CD14-positive monocyte (primary cell): ENCODE measurements at regions not wholly inside any gene's neighbourhood (a gene's known extent, or its start where the extent isn't known, plus 50 kb on each side); places are given as distances from the start of the nearest gene placed in this dataset.

ENCODE experiments used
- DNase-seq, 3 donors: peaks; one replicate each; pipeline ENCODE4 v3.0.0-alpha.2; 2011 to 2022
- H2AFZ ChIP-seq: 2 replicates; pipeline ENCODE4 v1.6.0; 2012; ENCODE audit warnings: mild to moderate bottlenecking, low read depth, low read length, inconsistent platforms; ENCODE audit not compliant: insufficient read depth, poor library complexity, severe bottlenecking
- H3K27ac ChIP-seq, 2 donors: 1 replicate in 1 of 2; 2 replicates in 1 of 2; pipeline ENCODE4 v1.5.1; 2012 to 2013; ENCODE audit warnings: low read length in 2 of 2, control low read depth in 1 of 2, inconsistent platforms in 1 of 2, low read depth in 1 of 2, mild to moderate bottlenecking in 1 of 2
- H3K27me3 ChIP-seq, 2 donors: one replicate each; pipeline versions ENCODE4 v1.6.0 to v1.6.1; 2011 to 2013; ENCODE audit warnings: low read length in 2 of 2; ENCODE audit not compliant: control insufficient read depth in 2 of 2, insufficient read depth in 2 of 2
- H3K36me3 ChIP-seq, 2 donors: replicated peaks in 1 of 2; 1 replicate in 1 of 2; 2 replicates in 1 of 2; pipeline versions ENCODE4 v1.5.1 to v1.6.1; 2012 to 2013; ENCODE audit warnings: low read length in 2 of 2, control low read depth in 1 of 2, inconsistent platforms in 1 of 2, mild to moderate bottlenecking in 1 of 2; ENCODE audit not compliant: insufficient read depth in 2 of 2, control insufficient read depth in 1 of 2
- H3K4me1 ChIP-seq, 2 donors: 1 replicate in 1 of 2; 2 replicates in 1 of 2; pipeline versions ENCODE4 v1.5.1 to v1.6.1; 2012 to 2013; ENCODE audit warnings: low read length in 2 of 2, control low read depth in 1 of 2, inconsistent platforms in 1 of 2, mild to moderate bottlenecking in 1 of 2, moderate library complexity in 1 of 2; ENCODE audit not compliant: insufficient read depth in 2 of 2, control insufficient read depth in 1 of 2
- H3K4me2 ChIP-seq: replicated peaks from 2 replicates; pipeline ENCODE3; 2012; ENCODE audit warnings: low read length, moderate library complexity, mild to moderate bottlenecking; ENCODE audit not compliant: poor library complexity, severe bottlenecking; ENCODE audit errors: extremely low read depth
- H3K4me3 ChIP-seq, 3 experiments: fragments of 200-600 bp in 1 of 3; sonication (generic) in 1 of 3; replicated peaks in 1 of 3; 1 replicate in 2 of 3; 2 replicates in 1 of 3; pipeline ENCODE4 v1.5.1; 2011 to 2013; ENCODE audit warnings: low read length in 3 of 3, mild to moderate bottlenecking in 3 of 3, control low read depth in 2 of 3, low read depth in 2 of 3, inconsistent platforms in 1 of 3, moderate library complexity in 1 of 3
- H3K79me2 ChIP-seq: 2 replicates; pipeline ENCODE4 v1.6.0; 2012; ENCODE audit warnings: mild to moderate bottlenecking, control low read depth, inconsistent platforms, low read length, moderate library complexity; ENCODE audit not compliant: insufficient read depth
- H3K9ac ChIP-seq: 2 replicates; pipeline ENCODE4 v1.6.0; 2017; ENCODE audit warnings: low read length, mild to moderate bottlenecking; ENCODE audit not compliant: insufficient read depth, poor library complexity, severe bottlenecking
- H3K9me3 ChIP-seq, 2 donors: replicated peaks in 1 of 2; 1 replicate in 1 of 2; 2 replicates in 1 of 2; pipeline versions ENCODE4 v1.5.1 to v1.6.1; 2012 to 2013; ENCODE audit warnings: low read length in 2 of 2, control low read depth in 1 of 2; ENCODE audit not compliant: control insufficient read depth in 1 of 2, insufficient read depth in 1 of 2
- H4K20me1 ChIP-seq: 2 replicates; pipeline ENCODE4 v1.6.0; 2012; ENCODE audit warnings: mild to moderate bottlenecking, low read length, control low read depth, moderate library complexity; ENCODE audit not compliant: insufficient read depth
- H3K27ac Mint-ChIP-seq, 7 donors: one replicate each; pipeline ENCODE4 v1.8.0; 2020; ENCODE audit warnings: mild to moderate bottlenecking in 7 of 7, mixed read lengths in 7 of 7, moderate library complexity in 6 of 7, inconsistent platforms in 2 of 7
- H3K27me3 Mint-ChIP-seq, 3 donors: one replicate each; pipeline ENCODE4 v1.8.0; 2021 to 2022; ENCODE audit warnings: low read depth in 3 of 3, mild to moderate bottlenecking in 3 of 3, mixed read lengths in 3 of 3, moderate library complexity in 3 of 3, inconsistent platforms in 1 of 3
- H3K36me3 Mint-ChIP-seq, 2 donors: one replicate each; pipeline ENCODE4 v1.8.0; 2020; ENCODE audit warnings: mixed read lengths in 2 of 2, inconsistent platforms in 1 of 2, mild to moderate bottlenecking in 1 of 2
- H3K4me1 Mint-ChIP-seq: one replicate; pipeline ENCODE4 v1.8.0; 2020; ENCODE audit warnings: mild to moderate bottlenecking, mixed read lengths
- H3K4me3 Mint-ChIP-seq, 2 donors: one replicate each; pipeline ENCODE4 v1.8.0; 2020; ENCODE audit warnings: mild to moderate bottlenecking in 2 of 2, mixed read lengths in 2 of 2, moderate library complexity in 1 of 2
- H3K9me3 Mint-ChIP-seq, 7 donors: one replicate each; pipeline ENCODE4 v1.8.0; 2020 to 2022; ENCODE audit warnings: mixed read lengths in 7 of 7, mild to moderate bottlenecking in 6 of 7, moderate library complexity in 6 of 7, inconsistent platforms in 2 of 7
- WGBS: methylation state at CpG from one replicate; pipeline ENCODE4 v1.1.5; 2013; ENCODE audit warnings: missing lambda C conversion rate; ENCODE audit not compliant: insufficient coverage; 5-methylcytosine and 5-hydroxymethylcytosine counted together
- intact Hi-C, 2 donors: fragments of 100-400 bp; cut with micrococcal nuclease; formaldehyde crosslinking; loops; one replicate each; pipeline versions ENCODE4 v1.15.0 to v1.15.1; 2023
- TF ChIP-seq, protein P1 (sequence below): fragments of 200-600 bp; IDR thresholded peaks from one replicate; pipeline ENCODE4 v1.8.0; 2022; ENCODE audit warnings: antibody characterized with exemption, mild to moderate bottlenecking

DNA sequence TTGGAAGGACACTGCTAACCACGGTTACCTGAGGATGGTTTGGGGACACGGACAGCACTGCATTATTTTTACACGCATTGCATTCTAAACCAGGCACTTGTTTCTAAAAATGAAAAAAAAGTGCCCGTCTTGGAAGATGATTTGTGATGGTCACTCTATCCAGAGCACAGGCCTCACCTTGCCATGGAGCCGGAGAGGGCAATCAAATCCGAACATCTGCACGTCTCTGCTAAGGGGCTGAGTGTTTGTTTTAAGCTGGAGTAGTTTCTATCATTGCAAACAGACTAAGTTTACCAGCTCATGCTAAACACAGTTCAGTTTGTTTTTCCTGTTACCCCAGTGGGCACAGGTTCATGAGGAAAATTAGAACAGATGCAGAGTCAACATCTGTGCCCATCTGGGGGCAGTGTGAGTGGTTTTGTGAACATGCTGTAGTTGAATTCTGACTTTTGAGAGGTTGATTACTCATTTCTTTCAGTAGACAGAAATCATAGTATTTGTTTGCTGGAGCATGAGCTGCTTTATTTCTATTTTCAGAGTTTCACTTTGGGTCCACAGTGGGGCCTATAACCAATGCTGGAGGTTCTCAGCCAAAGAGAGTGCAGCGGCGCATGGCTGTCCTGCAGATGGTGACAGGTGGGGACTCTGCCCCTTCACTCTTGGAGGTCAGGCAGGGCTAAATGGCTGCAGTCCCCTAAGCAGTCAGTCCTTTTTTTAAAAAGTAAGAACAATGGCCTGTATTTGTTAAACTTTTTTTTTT lies 65.4 kb upstream of the ENPP6 start:
- Histone ChIP-seq H3K4me2 (no peak overlapping the region), H2AFZ (no peak overlapping the region), H3K4me1 (peaks cover 16 to 17% of the 10 kb centered on the region in 2 donors), H3K9me3 (no peaks in the 10 kb centered on the region), H3K4me3 (no peak overlapping the region), H3K27ac (no peak overlapping the region), H4K20me1 (no peaks in the 10 kb centered on the region), H3K9ac (no peak overlapping the region), H3K79me2 (no peaks in the 10 kb centered on the region), H3K27me3 (no peaks in the 10 kb centered on the region), H3K36me3 (no peaks in the 10 kb centered on the region)
- TF ChIP-seq, protein P1, sequence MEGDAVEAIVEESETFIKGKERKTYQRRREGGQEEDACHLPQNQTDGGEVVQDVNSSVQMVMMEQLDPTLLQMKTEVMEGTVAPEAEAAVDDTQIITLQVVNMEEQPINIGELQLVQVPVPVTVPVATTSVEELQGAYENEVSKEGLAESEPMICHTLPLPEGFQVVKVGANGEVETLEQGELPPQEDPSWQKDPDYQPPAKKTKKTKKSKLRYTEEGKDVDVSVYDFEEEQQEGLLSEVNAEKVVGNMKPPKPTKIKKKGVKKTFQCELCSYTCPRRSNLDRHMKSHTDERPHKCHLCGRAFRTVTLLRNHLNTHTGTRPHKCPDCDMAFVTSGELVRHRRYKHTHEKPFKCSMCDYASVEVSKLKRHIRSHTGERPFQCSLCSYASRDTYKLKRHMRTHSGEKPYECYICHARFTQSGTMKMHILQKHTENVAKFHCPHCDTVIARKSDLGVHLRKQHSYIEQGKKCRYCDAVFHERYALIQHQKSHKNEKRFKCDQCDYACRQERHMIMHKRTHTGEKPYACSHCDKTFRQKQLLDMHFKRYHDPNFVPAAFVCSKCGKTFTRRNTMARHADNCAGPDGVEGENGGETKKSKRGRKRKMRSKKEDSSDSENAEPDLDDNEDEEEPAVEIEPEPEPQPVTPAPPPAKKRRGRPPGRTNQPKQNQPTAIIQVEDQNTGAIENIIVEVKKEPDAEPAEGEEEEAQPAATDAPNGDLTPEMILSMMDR: no peak
- Mint-ChIP-seq H3K27me3 (no peaks in the 10 kb centered on the region), H3K4me3 (no peak overlapping the region), H3K4me1 (peaks cover 34% of the 10 kb centered on the region), H3K9me3 (peaks cover 0 to 3% (median 0%) of the 10 kb centered on the region in 7 donors), H3K36me3 (no peaks in the 10 kb centered on the region), H3K27ac (no peak overlapping the region)
- WGBS: 96% methylated on average over 5 of the region's 9 CpGs
- no peak for DNase-seq
- intact Hi-C loops: no loop called here

- H3K9me3 ChIP-seq: peaks cover 3 to 5% of the 10 kb centered on the region in 2 donors
- intact Hi-C loops: no loop called here
- no peak overlapping the region for H3K27ac ChIP-seq
- no peak overlapping the region for H2AFZ ChIP-seq
- no peak overlapping the region for H3K4me2 ChIP-seq
- DNase-seq: no peak
- H3K27me3 Mint-ChIP-seq: no peaks in the 10 kb centered on the region
- H3K4me3 ChIP-seq: no peak overlapping the region
- H3K27ac Mint-ChIP-seq: peak overlapping the region in 1 of 7 donors; percentile 30
- 63% methylated on average over 8 of the region's 8 CpGs for WGBS
- H3K4me3 Mint-ChIP-seq: no peak overlapping the region
- H3K36me3 Mint-ChIP-seq: no peaks in the 10 kb centered on the region
- H3K9ac ChIP-seq: no peak overlapping the region
- no peaks in the 10 kb centered on the region for H3K27me3 ChIP-seq
- no peaks in the 10 kb centered on the region for H3K79me2 ChIP-seq
- peaks cover 27% of the 10 kb centered on the region for H3K4me1 Mint-ChIP-seq
- H4K20me1 ChIP-seq: no peaks in the 10 kb centered on the region
- H3K9me3 Mint-ChIP-seq: peaks cover 4 to 10% (median 5%) of the 10 kb centered on the region in 7 donors
- peaks cover 16 to 17% of the 10 kb centered on the region in 2 donors for H3K4me1 ChIP-seq
- no peaks in the 10 kb centered on the region for H3K36me3 ChIP-seq
- TF ChIP-seq, protein P1: no peak
These were observed 64.6 kb upstream of the ENPP6 start for GRCh38 chr4:184282251-184282713.
